ENCODE measurements at regions not wholly inside any gene's neighbourhood (a gene's known extent, or its start where the extent isn't known, plus 50 kb on each side); places are given as distances from the start of the nearest gene placed in this dataset.

DNA sequence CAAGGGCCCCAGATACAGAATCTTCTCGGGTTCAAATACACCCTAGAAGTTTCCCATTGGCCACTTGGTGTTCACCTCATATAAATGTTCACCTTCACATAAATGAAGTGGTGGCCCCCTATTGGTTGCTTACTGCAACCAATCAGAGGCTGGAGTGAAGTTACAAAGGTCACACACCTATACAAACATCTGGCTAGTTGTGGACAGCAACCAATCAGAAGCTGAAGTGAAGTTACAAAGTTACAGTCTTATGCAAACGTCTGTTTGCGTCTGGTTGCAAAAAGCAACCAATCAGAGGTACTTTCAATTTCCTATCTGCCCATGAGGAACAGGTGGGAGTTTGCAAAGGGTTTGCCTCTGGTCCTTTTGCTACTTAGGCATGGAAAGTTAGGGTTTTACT, 206.5 kb upstream of the BMP2 start:
- no peak for DNase-seq (ENCODE audit: low read depth)

DNA sequence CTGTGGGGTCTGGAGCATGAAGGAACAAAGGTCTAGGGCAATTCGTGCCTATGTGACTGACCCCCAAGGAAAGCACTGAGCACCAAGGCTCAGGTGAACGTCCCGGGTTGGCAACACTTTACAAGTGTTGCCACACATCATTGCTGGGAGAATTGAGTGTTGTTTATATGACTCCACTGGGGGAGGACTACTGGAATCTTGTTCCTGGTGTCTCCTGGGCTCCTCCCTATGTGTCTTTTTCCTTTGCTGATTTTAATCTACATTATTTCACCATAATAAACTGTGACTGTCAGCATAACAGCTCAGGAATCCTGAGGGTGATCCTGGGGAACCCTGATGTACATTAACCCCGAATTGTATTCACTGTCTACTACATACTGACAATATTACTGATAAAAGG, 207.7 kb upstream of the BMP2 start:
- DNase-seq (ENCODE audit: low read depth), result no peak

DNA sequence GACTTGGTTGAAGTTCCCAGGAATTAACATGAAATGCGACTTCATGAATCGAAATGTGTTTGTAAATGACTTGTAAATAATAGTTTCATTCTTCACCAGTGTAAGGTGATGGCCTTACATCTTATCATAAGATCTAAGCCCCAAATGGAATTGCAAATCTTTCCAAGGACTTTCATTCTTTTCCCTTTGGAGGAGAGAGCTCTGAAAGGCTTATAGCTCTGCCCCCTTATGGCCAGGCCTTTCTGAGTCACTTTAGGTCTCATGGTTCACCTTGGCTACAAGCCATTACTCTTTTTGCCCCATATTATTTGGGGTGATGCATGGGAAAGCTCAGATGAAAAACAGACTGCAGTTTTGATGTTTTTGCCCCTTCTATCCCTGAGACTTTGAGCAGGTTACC, 209.1 kb upstream of the BMP2 start:
- DNase-seq (ENCODE audit: low read depth), result no peak

DNA sequence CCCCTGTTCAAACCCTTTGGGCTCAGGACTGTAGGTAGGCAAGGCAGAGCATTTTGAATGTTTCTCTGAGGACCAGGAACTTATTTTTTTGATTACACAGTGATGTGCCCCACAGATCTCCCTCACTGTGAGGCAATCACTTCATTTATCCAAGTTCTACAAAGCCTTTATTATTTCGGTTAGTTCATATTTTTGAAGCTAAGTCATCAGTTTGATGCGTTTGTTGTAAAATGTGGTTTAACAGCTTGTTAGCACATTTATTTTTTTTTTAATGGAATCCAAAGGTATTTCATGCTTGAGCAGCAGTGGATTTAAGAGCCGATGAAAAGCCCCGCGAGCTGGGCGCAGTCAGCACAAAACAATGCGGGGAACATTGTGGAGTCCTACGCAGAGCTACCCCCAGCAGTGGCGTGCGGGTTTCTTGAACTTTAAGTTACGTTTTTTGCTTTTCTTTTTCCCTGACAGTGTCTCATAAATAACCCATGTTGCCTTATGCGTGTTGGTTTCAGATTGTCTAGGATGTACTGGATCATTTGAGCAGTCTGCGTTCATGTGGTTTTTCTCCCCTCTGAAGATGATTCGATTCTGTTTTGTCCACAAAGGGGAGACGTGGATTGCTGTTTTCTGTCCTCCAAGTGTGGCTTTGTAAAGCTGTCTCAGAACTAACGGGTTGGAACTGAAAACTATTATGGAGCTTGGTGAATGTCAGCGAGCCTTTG, 233.6 kb upstream of the BMP2 start:
- peak; percentile 91 for DNase-seq (ENCODE audit: low read depth)

DNA sequence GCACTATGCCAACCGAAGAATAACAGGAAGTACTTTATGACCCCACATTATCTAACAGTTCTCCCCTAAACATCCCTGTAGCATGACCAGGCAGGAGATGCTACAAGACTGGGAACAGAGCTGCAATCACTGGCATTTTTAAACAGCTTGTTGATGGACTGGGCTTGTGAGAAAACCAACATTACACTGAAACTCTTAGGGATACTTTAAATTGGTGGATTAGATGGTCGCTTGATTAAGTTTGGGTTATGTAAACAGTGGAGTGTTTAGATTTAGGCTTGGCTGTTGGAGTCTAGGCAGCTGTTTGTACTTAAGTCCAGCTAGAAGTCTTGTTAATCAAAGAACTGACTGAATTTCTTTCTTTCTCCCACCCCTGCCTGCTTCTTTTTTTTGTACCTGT, 234.1 kb upstream of the BMP2 start:
- peak; percentile 60 for DNase-seq (ENCODE audit: low read depth)

DNA sequence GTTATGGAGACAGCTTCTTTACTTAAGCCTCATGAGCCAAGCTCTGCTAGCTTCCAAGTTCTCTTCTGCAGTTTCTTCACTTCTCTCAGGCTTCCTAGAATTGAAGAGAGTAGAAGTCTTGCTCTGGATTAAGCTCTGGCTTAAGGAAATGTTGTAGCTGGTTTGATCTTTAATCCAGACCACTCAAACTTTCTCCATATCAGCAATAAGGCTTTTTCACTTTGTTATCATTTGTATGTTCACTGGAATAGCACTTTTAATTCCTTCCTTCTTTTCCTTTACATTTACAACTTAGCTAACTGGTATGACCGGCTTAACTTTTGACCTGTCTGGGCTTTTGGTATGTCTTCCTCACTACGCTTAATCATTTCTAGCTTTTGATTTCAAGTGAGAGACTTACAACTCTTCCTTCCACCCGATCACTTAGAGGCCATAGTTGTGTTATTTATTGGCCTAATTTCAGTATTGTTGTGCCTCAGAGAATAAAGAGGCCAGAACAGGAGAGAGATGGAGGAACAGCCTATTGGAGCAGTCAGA, 236.6 kb upstream of the BMP2 start:
- DNase-seq (ENCODE audit: low read depth), result no peak

DNA sequence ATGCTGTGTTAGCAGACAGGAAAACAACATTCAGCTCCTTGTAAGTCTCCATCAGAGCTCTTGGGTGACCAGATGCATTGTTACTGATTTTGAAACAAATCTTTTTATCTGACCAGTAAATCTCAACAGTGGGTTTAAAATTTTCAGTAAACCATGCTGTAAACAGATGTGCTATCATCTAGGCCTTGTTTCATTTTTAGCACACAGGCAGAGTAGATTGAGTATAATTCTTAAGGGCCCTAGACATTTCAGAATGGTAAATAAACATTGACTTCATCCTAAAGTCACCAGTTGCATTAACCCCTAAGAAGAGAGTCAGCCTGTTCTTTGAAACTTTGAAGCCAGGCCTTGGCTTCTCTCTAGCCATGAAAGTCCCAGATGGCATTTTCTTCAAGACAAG, 237.2 kb upstream of the BMP2 start:
- no peak for DNase-seq (ENCODE audit: low read depth)

DNA sequence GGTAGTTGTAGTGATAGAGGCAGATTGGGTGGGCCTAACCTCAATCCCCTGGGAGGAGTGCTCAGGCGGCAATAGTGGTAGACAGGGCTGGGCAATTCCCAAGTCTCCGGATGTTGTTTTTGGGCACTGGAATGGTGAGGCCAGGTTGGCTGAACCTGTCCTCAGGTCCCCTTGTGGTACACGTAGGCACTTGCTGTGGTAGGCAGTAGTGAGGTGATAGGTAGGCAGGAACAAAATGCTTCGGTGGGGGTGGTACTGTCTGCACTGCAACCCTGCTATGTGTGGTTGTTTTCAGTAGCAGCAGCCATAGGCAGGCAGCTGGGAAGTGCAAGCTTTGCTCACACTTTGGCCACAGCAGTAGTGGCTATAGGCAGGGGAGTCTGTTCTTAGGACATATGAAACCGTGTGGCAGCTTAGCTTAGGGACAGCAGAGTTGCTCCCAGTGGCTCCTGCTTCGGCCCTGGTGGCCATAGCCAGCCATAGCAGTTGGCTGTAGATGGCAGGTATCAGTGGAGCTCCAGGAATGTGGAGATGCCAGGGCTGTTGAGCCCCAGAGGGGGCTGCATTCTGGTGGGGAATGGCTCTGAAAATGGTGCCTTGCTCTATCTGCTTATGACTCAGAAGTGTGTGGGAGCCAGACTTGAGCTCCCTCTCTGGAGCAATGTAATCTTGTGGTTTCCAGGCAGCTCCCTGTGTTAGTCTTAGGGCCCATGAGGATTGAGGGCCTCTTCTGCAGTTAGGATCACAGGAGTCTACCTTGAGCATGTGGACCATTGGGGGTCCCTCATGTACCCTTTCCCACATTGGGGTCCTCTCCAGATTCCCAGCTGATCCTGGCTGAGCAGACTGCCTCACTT, 241.8 kb upstream of the BMP2 start:
- no peak for DNase-seq (ENCODE audit: low read depth)

DNA sequence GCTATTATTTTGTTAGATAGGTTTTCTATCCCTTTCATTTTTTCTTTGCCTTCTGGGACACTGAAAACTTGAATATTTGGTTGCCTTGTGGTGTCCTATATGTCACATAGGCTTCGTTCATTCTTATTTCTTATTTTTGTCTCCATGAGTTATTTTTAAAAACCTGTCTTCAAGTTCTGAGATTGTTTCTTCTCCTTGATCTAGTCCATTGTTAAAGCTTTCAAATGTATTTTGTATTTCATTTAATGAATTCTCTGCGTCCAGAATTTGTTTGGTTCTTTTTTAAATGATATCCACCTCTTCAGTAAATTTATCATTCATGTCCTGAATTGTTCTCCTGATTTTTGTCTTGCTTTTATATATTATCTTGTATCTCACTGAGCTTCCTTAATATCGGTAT, 243.2 kb upstream of the BMP2 start:
- DNase-seq (ENCODE audit: low read depth), result no peak

DNA sequence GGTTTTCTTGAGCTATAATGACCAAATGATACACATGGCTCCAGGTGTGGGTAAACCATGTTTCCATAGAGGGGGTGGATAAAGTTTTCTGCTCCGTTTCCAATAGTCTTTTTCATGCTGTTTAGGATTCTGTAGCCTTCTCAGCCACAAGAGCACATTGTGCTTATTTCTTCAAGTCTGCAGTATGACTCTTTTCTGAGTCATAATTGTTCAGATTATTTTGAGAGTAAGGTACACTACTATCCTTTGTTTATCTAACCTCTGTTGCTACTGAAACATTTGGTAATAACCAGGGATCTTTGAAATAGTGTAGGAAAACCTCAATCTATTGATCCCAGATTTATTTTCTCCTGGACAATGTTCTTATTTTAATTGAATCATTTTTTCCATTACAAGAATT, 247.9 kb upstream of the BMP2 start:
- peak; percentile 71 for DNase-seq (ENCODE audit: low read depth)

DNA sequence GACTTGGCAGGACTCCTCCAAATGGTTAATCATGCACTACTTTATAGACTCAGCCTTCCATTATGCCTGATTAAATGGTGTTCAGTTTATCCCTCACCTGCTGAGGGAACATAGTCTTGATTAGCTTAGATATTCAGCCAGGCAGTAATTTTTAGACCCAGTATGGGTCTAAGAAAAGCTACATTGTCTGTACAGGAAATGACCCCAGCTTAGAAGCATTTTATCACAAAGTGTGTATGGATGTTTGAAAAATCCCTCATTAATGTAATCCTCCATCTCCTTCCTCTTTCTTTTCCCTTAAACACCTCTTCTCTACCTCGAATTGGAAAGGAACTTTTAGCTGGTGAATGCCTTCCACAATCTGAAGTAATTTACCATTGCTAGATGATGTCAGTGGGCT, 252.2 kb upstream of the BMP2 start:
- no peak for DNase-seq (ENCODE audit: low read depth)

DNA sequence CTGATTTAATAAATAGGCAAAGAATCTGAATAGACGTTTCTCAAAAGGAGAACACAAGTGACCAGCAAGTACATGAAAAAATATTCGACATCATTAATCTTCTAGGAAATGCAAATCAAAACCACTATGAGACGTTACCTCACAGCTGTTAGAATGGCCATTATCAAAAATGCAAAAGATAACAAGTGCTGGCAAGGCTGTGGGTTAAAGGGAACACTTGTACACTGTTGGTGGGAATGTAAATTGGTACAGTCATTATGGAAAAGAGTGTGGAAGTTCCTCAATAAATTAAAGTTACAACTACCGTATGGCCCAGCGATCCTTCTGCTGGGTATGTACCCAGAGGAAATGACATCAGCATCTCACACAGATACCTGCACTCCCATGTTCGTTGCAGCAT, 253.9 kb upstream of the BMP2 start:
- no peak for DNase-seq (ENCODE audit: low read depth)

DNA sequence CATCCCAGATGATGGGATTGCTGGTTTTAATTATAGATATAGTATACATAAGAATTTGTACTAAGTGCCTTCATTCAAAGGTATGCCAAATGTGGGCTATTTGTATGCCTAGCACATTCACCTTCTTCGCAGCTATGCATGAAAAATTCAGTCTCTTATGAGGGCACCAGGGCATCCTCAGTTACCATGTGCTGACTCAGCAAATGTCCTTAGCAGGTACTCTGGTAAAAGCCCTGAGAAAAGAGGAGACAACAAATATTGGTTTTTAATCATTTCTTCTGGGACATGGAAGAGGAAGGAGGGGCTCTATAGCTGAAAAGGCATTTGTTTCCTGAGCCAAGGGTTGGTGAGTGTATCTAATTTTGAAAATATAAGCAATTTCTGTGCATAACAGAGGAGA, 258.1 kb upstream of the BMP2 start:
- no peak for DNase-seq (ENCODE audit: low read depth)

DNA sequence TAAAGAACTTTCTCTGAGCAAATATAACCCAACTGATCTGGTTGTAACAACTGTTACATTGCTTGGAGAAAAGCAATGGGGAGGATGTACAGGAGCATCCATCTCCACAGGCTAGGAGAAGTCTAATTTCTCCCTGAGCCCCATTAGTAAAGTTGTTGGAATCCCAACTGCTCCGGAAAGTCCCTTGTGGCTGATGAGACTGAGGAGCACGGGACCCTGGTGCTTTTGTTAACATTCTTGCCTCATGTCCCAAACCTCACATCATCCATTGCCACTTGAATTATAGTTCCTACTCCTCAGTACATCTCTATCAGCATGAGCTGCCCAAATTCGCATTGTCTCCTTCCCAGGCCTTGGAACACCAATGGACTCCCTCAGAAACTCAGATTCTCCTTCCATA, 260.6 kb upstream of the BMP2 start:
- no peak for DNase-seq (ENCODE audit: low read depth)

DNA sequence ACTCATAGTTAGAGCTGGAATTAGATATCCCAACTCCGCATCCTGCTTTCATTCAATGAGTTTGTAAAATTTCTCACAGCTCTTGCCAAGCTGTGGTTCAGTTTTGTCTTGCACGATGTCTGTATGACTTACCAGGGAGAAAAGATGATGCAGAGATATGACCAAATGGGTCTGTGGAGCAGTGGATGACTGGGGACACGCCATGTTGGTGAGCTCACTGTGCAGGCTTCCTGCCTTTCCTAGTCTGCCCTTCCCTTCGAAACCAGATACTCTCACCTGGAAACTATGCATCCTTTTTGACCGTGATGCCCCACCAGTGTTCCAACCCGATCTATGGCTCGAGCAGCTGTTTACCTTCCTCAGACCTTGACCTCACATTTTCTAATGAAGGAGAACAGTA, 262.7 kb upstream of the BMP2 start:
- DNase-seq (ENCODE audit: low read depth), result no peak

DNA sequence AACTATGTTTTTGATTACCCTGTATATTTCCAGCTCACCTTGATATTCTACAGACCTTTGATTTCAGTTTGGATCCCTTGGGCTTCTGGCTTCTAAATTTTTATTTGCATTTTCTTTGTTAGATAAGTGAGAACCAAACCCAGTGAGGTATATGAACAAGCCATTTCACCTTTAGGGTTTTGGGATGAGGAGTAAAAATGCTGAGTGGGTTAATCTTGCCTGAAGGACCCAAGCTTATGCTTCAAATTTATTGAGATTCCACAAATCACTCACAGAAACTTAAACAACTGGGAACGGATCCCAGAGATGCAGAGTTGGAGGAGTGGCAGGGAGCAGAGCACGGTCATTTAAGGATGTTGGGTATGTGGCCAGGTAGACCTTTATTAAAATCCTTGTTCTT, 263.3 kb upstream of the BMP2 start:
- no peak for DNase-seq (ENCODE audit: low read depth)

DNA sequence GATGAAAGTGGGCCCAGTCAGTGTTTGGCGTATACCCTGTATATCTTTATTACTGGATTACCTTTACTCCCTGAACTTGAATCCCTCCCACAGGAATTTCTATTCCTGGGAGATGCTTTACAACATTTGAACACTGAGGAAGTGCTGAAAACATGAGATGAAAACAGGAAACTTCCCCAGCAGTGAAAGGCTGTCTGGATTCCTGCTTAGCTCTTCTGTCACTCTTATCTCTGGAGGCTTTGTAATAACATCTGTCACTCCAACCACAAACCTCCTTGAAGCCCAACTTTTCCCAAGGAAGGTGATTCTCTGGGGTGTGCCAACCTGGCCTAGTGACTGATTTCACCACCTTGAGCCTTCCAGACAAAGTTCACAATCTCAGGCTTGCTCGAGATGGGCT, 264.5 kb upstream of the BMP2 start:
- no peak for DNase-seq (ENCODE audit: low read depth)

DNA sequence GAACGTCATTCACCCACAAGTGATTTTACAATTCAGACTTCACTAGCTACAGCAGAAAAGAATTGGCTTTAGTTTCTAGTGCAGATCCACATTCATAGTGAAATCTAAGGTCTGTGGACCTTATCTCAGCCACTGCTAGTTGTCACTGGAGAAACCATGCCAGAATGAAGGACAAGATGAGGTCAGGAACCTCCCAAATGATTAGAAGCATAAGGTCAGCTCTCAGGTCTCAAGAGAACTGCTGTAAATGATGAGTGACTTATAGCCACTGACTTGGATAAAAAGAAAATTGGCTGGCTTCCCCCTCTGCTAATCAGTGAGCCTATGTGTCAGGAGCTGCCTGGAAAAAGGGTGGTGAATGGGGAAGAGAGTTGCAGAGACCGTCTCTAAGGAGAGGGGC, 265.3 kb upstream of the BMP2 start:
- DNase-seq (ENCODE audit: low read depth), result no peak

DNA sequence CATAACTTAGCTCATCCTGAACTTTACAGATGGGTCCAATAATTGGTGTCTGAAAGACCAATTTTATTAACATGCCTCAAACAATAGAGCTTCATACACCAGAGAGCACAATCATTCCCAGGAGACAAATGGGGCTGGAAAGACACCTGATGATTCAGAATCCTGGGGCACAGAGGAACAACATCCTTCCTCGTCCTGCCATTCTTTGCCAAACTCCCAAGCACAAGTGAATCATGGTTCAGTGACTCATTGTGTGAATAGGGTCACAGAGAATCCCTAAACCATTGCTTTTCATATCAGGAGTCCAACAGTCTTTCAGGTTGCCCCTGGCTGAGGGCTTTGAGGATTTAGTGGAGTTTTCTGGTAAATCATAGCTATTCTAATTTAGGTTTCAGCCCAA, 266.4 kb upstream of the BMP2 start:
- peak; percentile 32 for DNase-seq (ENCODE audit: low read depth)

DNA sequence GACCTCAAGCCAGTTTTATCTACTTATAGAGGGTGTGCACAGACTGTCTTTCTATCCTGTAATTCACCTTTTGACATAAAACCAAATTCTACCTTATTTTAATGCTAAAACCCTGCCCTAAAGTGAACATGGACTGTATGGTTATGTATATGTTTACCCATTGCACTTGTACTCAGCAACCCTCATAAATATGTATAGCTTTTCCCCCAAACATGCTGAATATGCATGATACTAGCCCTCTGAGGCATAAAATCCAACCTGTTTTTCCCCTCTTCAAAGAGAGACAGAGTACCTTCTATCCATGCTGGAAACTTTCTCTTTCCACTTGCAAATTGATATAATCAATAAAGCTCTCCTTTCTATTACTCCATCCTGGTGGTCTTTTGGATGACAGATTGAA, 267.9 kb upstream of the BMP2 start:
- DNase-seq (ENCODE audit: low read depth), result no peak

DNA sequence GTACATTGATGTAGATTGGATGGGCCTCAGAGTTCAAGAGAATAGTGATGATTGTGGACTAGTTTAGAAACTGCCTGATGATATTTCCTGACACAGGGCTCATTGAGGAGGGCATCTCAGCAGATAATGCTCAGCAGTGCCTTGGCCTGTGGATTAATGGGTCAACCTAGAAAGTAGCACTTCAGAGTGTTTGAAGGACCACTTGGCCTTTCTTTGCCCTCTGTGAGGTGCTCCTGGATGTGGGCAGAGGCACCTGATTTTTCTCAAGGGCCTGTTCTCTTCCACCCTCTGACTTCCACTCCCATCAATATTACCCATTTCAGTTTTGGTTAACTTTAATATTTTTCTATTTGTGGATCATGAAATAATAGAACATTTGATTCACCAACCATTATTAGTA, 270.6 kb upstream of the BMP2 start:
- no peak for DNase-seq (ENCODE audit: low read depth)

DNA sequence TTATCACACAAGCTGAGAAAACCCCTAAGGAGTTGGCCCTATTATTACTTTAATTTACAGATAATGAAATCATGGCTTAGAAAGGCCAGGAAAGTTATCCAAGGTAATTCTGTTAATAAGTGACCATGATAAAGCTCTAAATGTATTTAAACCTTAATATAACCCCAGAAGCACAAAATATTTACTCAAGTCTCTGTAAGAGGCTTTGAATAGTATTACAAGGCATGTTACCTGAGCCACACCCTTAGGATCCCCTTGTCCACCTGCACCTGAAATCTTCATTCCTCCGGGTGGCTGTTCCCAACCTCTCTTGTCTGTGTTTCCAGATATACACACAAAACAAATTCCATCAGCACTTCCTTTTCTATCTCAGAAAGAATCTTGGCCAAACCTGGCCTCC, 271.6 kb upstream of the BMP2 start:
- no peak for DNase-seq (ENCODE audit: low read depth)

DNA sequence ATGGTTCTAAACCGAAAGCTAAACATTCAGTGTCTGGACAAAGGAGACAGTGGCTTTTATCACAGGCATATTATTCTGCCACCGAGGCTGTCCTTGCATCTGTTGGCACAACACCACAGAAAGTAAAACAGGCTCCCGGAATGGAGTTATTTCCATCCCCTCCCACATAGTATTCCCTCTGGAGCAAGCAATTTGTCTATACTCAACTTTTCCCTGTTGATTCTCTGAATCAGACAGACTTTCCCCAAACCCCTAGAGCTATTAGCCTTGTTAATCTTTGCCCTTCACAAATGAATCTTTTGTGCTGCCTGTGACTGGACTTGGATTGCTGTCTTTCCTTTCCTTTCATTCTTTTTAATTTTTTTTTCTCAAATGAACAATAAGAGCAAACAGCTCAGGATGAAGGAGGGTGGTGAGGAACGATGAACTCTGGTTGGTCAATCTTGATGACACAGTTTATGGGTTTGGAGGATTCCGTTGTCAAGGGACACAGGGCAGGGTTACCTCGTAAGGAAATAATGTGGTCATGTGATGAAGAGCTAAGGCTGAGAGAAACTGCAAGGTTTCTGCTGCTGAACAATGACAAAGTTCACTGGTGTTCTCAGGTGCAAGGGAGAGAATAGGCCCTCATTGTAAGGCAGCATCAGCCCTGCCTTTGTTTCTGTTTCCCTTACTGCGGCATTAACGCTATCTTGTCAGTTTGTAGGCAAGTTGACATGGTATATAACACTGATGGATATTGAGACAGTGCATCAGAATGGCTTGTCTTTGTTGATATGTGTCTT, 275.0 kb upstream of the BMP2 start:
- peak; percentile 14 for DNase-seq (ENCODE audit: low read depth)

All from non-pigmented ciliary epithelial cell (primary cell).